HCT116 (cell line): ENCODE measurements at regions not wholly inside any gene's neighbourhood (a gene's known extent, or its start where the extent isn't known, plus 50 kb on each side); places are given as distances from the start of the nearest gene placed in this dataset.

ENCODE experiments used
- ATAC-seq: fragments of 200-7000 bp; cut with Tn5 transposase; 2 replicates; pipeline ENCODE4 v1.9.1; 2020; ENCODE audit warnings: mild to moderate bottlenecking, moderate library complexity
- BruUV-seq: library from RNA; stranded (reverse); fragments of 400-500 nt; replicated peaks from 2 replicates; lab custom pipeline; 2021; lab: Mats Ljungman, UMichigan
- CTCF ChIA-PET: fragments of 300-600 bp; sonication (Branson Sonifier 250); formaldehyde crosslinking; loops from one replicate; lab custom pipeline; 2021; ENCODE audit warnings: antibody characterized with exemption; lab: Charles Lee
- POLR2A ChIA-PET: fragments of 300-600, 350-600 bp; sonication (Branson Sonifier 250); formaldehyde crosslinking; loops from one replicate; lab custom pipeline; 2021; ENCODE audit warnings: antibody characterized with exemption; lab: Charles Lee
- RAD21 ChIA-PET, 2 experiments: fragments of 300-600 bp; sonication (Branson Sonifier 250); formaldehyde crosslinking; loops; one replicate each; lab custom pipeline; 2023; ENCODE audit warnings: low total read pairs in 2 of 2; ENCODE audit not compliant: uncharacterized antibody in 2 of 2, unreplicated experiment in 2 of 2, low non-redundant PET in 1 of 2; lab: Charles Lee
- DNase-seq: peaks from one replicate; pipeline ENCODE4 v3.0.0-alpha.2; 2010; ENCODE audit warnings: low read depth, low spot score
- H2AFZ ChIP-seq: fragments of 200-600 bp; shearing (Covaris generic), sonication (generic); 2 replicates; pipeline ENCODE4 v1.6.1; 2017; ENCODE audit warnings: low read depth, mixed run types, mixed read lengths, antibody characterized with exemption, low read length; ENCODE audit not compliant: poor library complexity, severe bottlenecking
- H3K27ac ChIP-seq: 2 replicates; pipeline ENCODE4 v1.5.1; 2012; ENCODE audit warnings: low read depth, low read length
- H3K27me3 ChIP-seq: fragments of 200-600 bp; sonication (generic); 2 replicates; pipeline ENCODE4 v1.6.1; 2016; ENCODE audit warnings: mixed run types, low read length, mixed read lengths; ENCODE audit not compliant: insufficient read depth
- H3K36me3 ChIP-seq, 2 experiments: fragments of 200-500 bp in 1 of 2; fragments of 200-600 bp in 1 of 2; sonication (Bioruptor generic) in 1 of 2; sonication (generic) in 1 of 2; 2 replicates each; pipeline versions ENCODE4 v1.5.1 to v1.6.1; 2014 to 2016; ENCODE audit warnings: low read length in 2 of 2, inconsistent platforms in 1 of 2, mixed read lengths in 1 of 2, mixed run types in 1 of 2; ENCODE audit not compliant: insufficient read depth in 2 of 2, control insufficient read depth in 1 of 2
- H3K4me1 ChIP-seq, 2 experiments: fragments of 200-600 bp in 1 of 2; sonication (generic) in 1 of 2; 2 replicates each; pipeline versions ENCODE4 v1.5.1 to v1.6.1; 2012 to 2017; ENCODE audit warnings: low read length in 2 of 2, inconsistent platforms in 1 of 2, mild to moderate bottlenecking in 1 of 2, mixed read lengths in 1 of 2, mixed run types in 1 of 2, moderate library complexity in 1 of 2; ENCODE audit not compliant: insufficient read depth in 2 of 2, control insufficient read depth in 1 of 2
- H3K4me2 ChIP-seq: fragments of 200-600 bp; sonication (generic); 2 replicates; pipeline ENCODE4 v1.6.1; 2017; ENCODE audit warnings: mixed run types, low read length, mixed read lengths
- H3K4me3 ChIP-seq, 2 experiments: fragments of 200-600 bp in 1 of 2; sonication (generic) in 1 of 2; replicated peaks in 1 of 2; 2 replicates each; pipeline ENCODE4 v1.5.1; 2011 to 2016; ENCODE audit warnings: low read length in 2 of 2, control low read depth in 1 of 2, low read depth in 1 of 2, mild to moderate bottlenecking in 1 of 2, mixed read lengths in 1 of 2, mixed run types in 1 of 2
- H3K79me2 ChIP-seq: fragments of 200-600 bp; sonication (generic); 2 replicates; pipeline ENCODE4 v1.6.1; 2017; ENCODE audit warnings: mild to moderate bottlenecking, mixed run types, low read length, moderate library complexity, mixed read lengths; ENCODE audit not compliant: insufficient read depth
- H3K9ac ChIP-seq: fragments of 200-600 bp; sonication (generic); 2 replicates; pipeline ENCODE4 v1.6.1; 2016; ENCODE audit warnings: low read length, mixed read lengths
- H3K9me2 ChIP-seq: fragments of 200-600 bp; sonication (generic), shearing (Covaris generic); 2 replicates; pipeline ENCODE4 v1.6.1; 2017; ENCODE audit warnings: mixed run types, mild to moderate bottlenecking, moderate library complexity; ENCODE audit not compliant: insufficient read depth
- H3K9me3 ChIP-seq, 2 experiments: fragments of 200-500 bp in 1 of 2; fragments of 200-600 bp in 1 of 2; sonication (Bioruptor generic) in 1 of 2; sonication (generic) in 1 of 2; 2 replicates each; pipeline ENCODE4 v1.6.1; 2014 to 2017; ENCODE audit warnings: low read length in 2 of 2, mixed read lengths in 2 of 2, inconsistent platforms in 1 of 2, low read depth in 1 of 2, mild to moderate bottlenecking in 1 of 2, mixed run types in 1 of 2, moderate library complexity in 1 of 2; ENCODE audit not compliant: control insufficient read depth in 1 of 2, insufficient read depth in 1 of 2
- H4K20me1 ChIP-seq: fragments of 200-600 bp; sonication (generic), shearing (Covaris generic); 2 replicates; pipeline ENCODE4 v1.6.1; 2017; ENCODE audit warnings: mixed run types, mild to moderate bottlenecking, moderate library complexity; ENCODE audit not compliant: insufficient read depth
- CEBPB ChIP-seq: IDR thresholded peaks from 2 replicates; pipeline ENCODE4 v1.6.1; 2012; ENCODE audit warnings: low read depth
- CTCF ChIP-seq, 3 experiments: fragments of 200-600 bp in 1 of 3; sonication (generic) in 1 of 3; IDR thresholded peaks in 2 of 3; conservative IDR thresholded peaks in 1 of 3; 2 replicates each; pipeline ENCODE4 v1.5.1; 2012 to 2017; ENCODE audit warnings: low read depth in 2 of 3, low read length in 2 of 3, antibody characterized with exemption in 1 of 3, borderline replicate concordance in 1 of 3, control low read depth in 1 of 3, mild to moderate bottlenecking in 1 of 3, mixed read lengths in 1 of 3, mixed run types in 1 of 3, moderate library complexity in 1 of 3; ENCODE audit not compliant: insufficient read depth in 1 of 3
- EGR1 ChIP-seq: IDR thresholded peaks from 2 replicates; pipeline ENCODE4 v1.6.1; 2012; ENCODE audit warnings: low read depth
- ELF1 ChIP-seq: IDR thresholded peaks from 2 replicates; pipeline ENCODE4 v1.6.1; 2012; ENCODE audit warnings: low read depth, borderline replicate concordance
- EZH2phosphoT487 ChIP-seq: fragments of 200-600 bp; IDR thresholded peaks from 2 replicates; pipeline ENCODE4 v1.6.1; 2018; ENCODE audit warnings: antibody characterized with exemption, borderline replicate concordance
- FOSL1 ChIP-seq: IDR thresholded peaks from 2 replicates; pipeline ENCODE4 v1.6.1; 2012; ENCODE audit warnings: low read depth
- JUND ChIP-seq: IDR thresholded peaks from 2 replicates; pipeline ENCODE4 v1.6.1; 2012
- POLR2AphosphoS5 ChIP-seq: IDR thresholded peaks from 2 replicates; pipeline ENCODE4 v1.6.1; 2011; ENCODE audit warnings: mild to moderate bottlenecking, low read depth, low read length, moderate library complexity
- RAD21 ChIP-seq: IDR thresholded peaks from 2 replicates; pipeline ENCODE4 v1.6.1; 2012; ENCODE audit warnings: low read depth, mild to moderate bottlenecking
- REST ChIP-seq: IDR thresholded peaks from 2 replicates; pipeline ENCODE4 v1.6.1; 2012; ENCODE audit warnings: low read depth
- SIN3A ChIP-seq: IDR thresholded peaks from 2 replicates; pipeline ENCODE4 v1.6.1; 2012; ENCODE audit warnings: low read depth
- SRF ChIP-seq: IDR thresholded peaks from 2 replicates; pipeline ENCODE4 v1.6.1; 2012; ENCODE audit warnings: low read depth
- ZBTB33 ChIP-seq: IDR thresholded peaks from 2 replicates; pipeline ENCODE4 v1.6.1; 2011; ENCODE audit warnings: mild to moderate bottlenecking, low read length, moderate library complexity; ENCODE audit not compliant: insufficient replicate concordance; ENCODE audit errors: extremely low read depth
- ZNF274 ChIP-seq: fragments of 200-500 bp; sonication (Bioruptor generic); IDR thresholded peaks from 2 replicates; pipeline ENCODE4 v1.6.1; 2014; ENCODE audit warnings: mild to moderate bottlenecking, low read depth, low read length, inconsistent platforms
- intact Hi-C: fragments of 100-400 bp; cut with micrococcal nuclease; formaldehyde crosslinking; loops from 2 replicates; pipeline ENCODE4 v1.10.0; 2022

- CTCF ChIA-PET, result no interaction called here
- intact Hi-C loops, result no loop called here
- RAD21 ChIA-PET, result no interaction called here
- no peak overlapping the region for H2AFZ ChIP-seq
- H3K27me3 ChIP-seq, result no peaks in the 10 kb centered on the region
- H3K4me1 ChIP-seq, result no peaks in the 10 kb centered on the region
- ATAC-seq, result no peak
- POLR2A ChIA-PET, result no interaction called here
- no peak overlapping the region for H3K9ac ChIP-seq
- TF ChIP-seq SRF (no peak), EGR1 (no peak), JUND (no peak)
- H3K36me3 ChIP-seq, result no peaks in the 10 kb centered on the region
- no TSS peak for BruUV-seq
- H3K9me3 ChIP-seq, result peaks cover 0 to 15% of the 10 kb centered on the region in 2 experiments; a peak in 2 of 4 replicates
- no peaks in the 10 kb centered on the region for H3K9me2 ChIP-seq
- no peaks in the 10 kb centered on the region for H3K79me2 ChIP-seq
- no peak overlapping the region for H3K4me2 ChIP-seq
- no peak overlapping the region for H3K4me3 ChIP-seq
- no peak for DNase-seq
- no peak overlapping the region for H3K27ac ChIP-seq
- H4K20me1 ChIP-seq, result no peaks in the 10 kb centered on the region
Observed at GRCh38 chr5:7207979-7208378, 188.0 kb upstream of the ADCY2 start.

GRCh38 chr5:7208938-7209337, 187.0 kb upstream of the ADCY2 start:
- H3K27me3 ChIP-seq, result no peaks in the 10 kb centered on the region
- no peak overlapping the region for H3K4me2 ChIP-seq
- no peak overlapping the region for H3K27ac ChIP-seq
- POLR2A ChIA-PET, result no interaction called here
- no peak overlapping the region for H3K4me3 ChIP-seq
- intact Hi-C loops, result no loop called here
- no peak overlapping the region for H2AFZ ChIP-seq
- no TSS peak for BruUV-seq
- ATAC-seq (no peak), DNase-seq (no peak)
- H3K9ac ChIP-seq, result no peak overlapping the region
- no peaks in the 10 kb centered on the region for H3K36me3 ChIP-seq
- H4K20me1 ChIP-seq, result no peaks in the 10 kb centered on the region
- RAD21 ChIA-PET, result no interaction called here
- no peaks in the 10 kb centered on the region for H3K9me2 ChIP-seq
- H3K4me1 ChIP-seq, result no peaks in the 10 kb centered on the region
- CTCF ChIA-PET, result no interaction called here
- peaks cover 0 to 15% of the 10 kb centered on the region in 2 experiments; a peak in 2 of 4 replicates for H3K9me3 ChIP-seq
- no peaks in the 10 kb centered on the region for H3K79me2 ChIP-seq
- TF ChIP-seq ELF1, result no peak
- no peak for TF ChIP-seq JUND
- no peak for TF ChIP-seq FOSL1
- TF ChIP-seq ZNF274, result no peak
- TF ChIP-seq SRF, result no peak
- no peak for TF ChIP-seq EZH2phosphoT487
- no peak for TF ChIP-seq POLR2AphosphoS5
- TF ChIP-seq CEBPB, result no peak
- TF ChIP-seq CTCF (IDR thresholded peaks at IDR 0.05 in 2 of 3, conservative IDR thresholded peaks at IDR 0.05 in 1 of 3; ENCODE audit: borderline replicate concordance in 1 of 3, insufficient read depth in 1 of 3, low read depth in 2 of 3, low read length in 2 of 3), result no peak
- no peak for TF ChIP-seq RAD21
- TF ChIP-seq REST, result no peak
- TF ChIP-seq ZBTB33, result no peak
- no peak for TF ChIP-seq SIN3A
